ENCODE measurements at regions not wholly inside any gene's neighbourhood (a gene's known extent, or its start where the extent isn't known, plus 50 kb on each side); places are given as distances from the start of the nearest gene placed in this dataset.

DNA sequence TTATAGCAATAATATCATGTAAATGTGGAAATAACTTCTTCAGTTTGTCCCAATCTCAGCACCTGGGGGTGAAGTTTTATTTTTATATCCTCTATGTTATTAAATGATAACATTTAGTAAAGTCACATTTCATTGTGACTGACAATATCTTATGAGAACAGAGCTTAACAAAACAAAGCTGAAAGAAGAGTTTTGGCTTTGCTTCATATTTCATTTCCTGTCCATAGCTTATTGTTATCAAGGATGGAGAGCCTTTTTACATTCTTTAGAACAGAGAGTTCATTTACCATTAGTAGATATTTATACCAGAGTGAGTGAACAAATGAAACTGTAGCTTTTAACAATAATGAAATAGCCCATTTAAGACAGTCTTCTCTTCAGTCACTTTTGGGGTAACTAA lies 231.9 kb upstream of the SGK1 start:
- Histone ChIP-seq H4K8ac (ENCODE audit: low read depth, low read length) (no peak overlapping the region), H3K36me3 (replicated peaks in 1 of 2; ENCODE audit: control insufficient read depth in 2 of 2, insufficient read depth in 2 of 2, low read length in 2 of 2) (no peaks in the 10 kb centered on the region), H2BK12ac (ENCODE audit: low read length) (no peak overlapping the region), H3K4me1 (ENCODE audit: control insufficient read depth in 2 of 2, insufficient read depth in 1 of 2, low read depth in 1 of 2, low read length in 2 of 2) (peaks cover 0 to 15% of the 10 kb centered on the region in 2 donors), H3K9me3 (replicated peaks in 1 of 2; ENCODE audit: control insufficient read depth in 2 of 2, insufficient read depth in 1 of 2, low read depth in 1 of 2, low read length in 2 of 2) (no peaks in the 10 kb centered on the region), H3K14ac (ENCODE audit: low read length) (no peak overlapping the region), H2BK5ac (ENCODE audit: low read length) (no peak overlapping the region), H2AK5ac (ENCODE audit: low read depth, low read length) (no peak overlapping the region), H4K91ac (ENCODE audit: low read depth, low read length, poor library complexity) (no peak overlapping the region), H3K23ac (ENCODE audit: low read depth, low read length, poor library complexity) (no peak overlapping the region), H3K9ac (ENCODE audit: low read depth, low read length, poor library complexity) (no peak overlapping the region), H3K27me3 (ENCODE audit: control insufficient read depth in 3 of 3, insufficient read depth in 3 of 3, low read depth in 1 of 3, low read length in 3 of 3) (no peaks in the 10 kb centered on the region), H3K27ac (replicated peaks; ENCODE audit: low read length) (no peak overlapping the region), H3K18ac (ENCODE audit: low read length) (no peak overlapping the region), H2AFZ (ENCODE audit: low read length) (no peak overlapping the region), H3K4ac (ENCODE audit: low read length) (no peak overlapping the region), H3K4me3 (ENCODE audit: low read length in 2 of 2) (no peak overlapping the region), H2BK15ac (ENCODE audit: low read length) (no peak overlapping the region), H2BK120ac (ENCODE audit: low read depth, low read length) (no peak overlapping the region), H3K79me1 (ENCODE audit: low read depth, low read length) (no peaks in the 10 kb centered on the region), H3K4me2 (ENCODE audit: insufficient read depth, low read length, poor library complexity, severe bottlenecking) (no peak overlapping the region)
- DNase-seq (ENCODE audit: low spot score) = no peak

DNA sequence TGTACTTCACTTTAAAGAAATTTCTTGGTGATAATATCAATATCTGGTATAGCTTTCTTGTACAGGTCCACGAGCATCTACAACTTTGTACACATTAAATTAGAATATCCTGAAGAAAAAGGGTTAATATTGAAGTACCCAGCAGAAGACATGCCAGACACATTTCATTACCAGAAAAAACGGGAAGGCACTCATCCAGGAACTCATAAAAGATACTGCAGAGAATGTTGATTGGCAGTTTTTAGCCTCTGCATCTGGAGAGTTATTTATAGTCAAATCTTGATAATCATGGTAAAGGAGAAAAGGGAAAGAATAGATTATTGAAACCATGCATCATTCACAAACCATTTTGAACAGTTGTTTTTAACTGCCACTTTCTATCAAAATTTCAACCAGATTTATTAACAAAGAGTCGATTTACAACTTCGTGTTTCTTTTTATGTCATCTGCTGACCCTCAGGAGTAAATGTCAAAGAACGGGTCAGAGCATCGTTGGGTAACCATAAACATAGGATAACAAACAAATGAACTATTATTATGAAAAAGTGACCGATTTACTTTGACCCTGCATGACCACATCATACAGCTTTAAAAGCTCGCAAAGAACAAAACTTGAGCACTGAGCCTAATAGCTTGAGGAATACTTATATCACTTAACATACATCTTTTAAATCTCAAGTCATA lies 229.2 kb upstream of the SGK1 start:
- H3K9ac ChIP-seq (ENCODE audit: low read depth, low read length, poor library complexity) = no peak overlapping the region
- no peak overlapping the region for H2BK15ac ChIP-seq (ENCODE audit: low read length)
- no peaks in the 10 kb centered on the region for H3K27me3 ChIP-seq (ENCODE audit: control insufficient read depth in 3 of 3, insufficient read depth in 3 of 3, low read depth in 1 of 3, low read length in 3 of 3)
- no peak overlapping the region for H3K27ac ChIP-seq (replicated peaks; ENCODE audit: low read length)
- no peaks in the 10 kb centered on the region for H3K79me1 ChIP-seq (ENCODE audit: low read depth, low read length)
- H3K4me3 ChIP-seq (ENCODE audit: low read length in 2 of 2) = no peak overlapping the region
- WGBS, 2 donors (ENCODE audit: extremely low coverage in 2 of 2, insufficient read length in 2 of 2, insufficient replicate concordance in 1 of 2) = no CpG with 5 or more reads among the region's 8 CpGs
- H3K18ac ChIP-seq (ENCODE audit: low read length) = no peak overlapping the region
- no peak overlapping the region for H2BK12ac ChIP-seq (ENCODE audit: low read length)
- no peak overlapping the region for H2AK5ac ChIP-seq (ENCODE audit: low read depth, low read length)
- H3K9me3 ChIP-seq (replicated peaks in 1 of 2; ENCODE audit: control insufficient read depth in 2 of 2, insufficient read depth in 1 of 2, low read depth in 1 of 2, low read length in 2 of 2) = no peaks in the 10 kb centered on the region
- no peak overlapping the region for H2BK5ac ChIP-seq (ENCODE audit: low read length)
- H2BK120ac ChIP-seq (ENCODE audit: low read depth, low read length) = no peak overlapping the region
- no peak overlapping the region for H4K8ac ChIP-seq (ENCODE audit: low read depth, low read length)
- H3K4ac ChIP-seq (ENCODE audit: low read length) = no peak overlapping the region
- H3K4me1 ChIP-seq (ENCODE audit: control insufficient read depth in 2 of 2, insufficient read depth in 1 of 2, low read depth in 1 of 2, low read length in 2 of 2) = peaks cover 0 to 15% of the 10 kb centered on the region in 2 donors
- no peak overlapping the region for H3K4me2 ChIP-seq (ENCODE audit: insufficient read depth, low read length, poor library complexity, severe bottlenecking)
- no peak for DNase-seq (ENCODE audit: low spot score)
- no peak overlapping the region for H3K23ac ChIP-seq (ENCODE audit: low read depth, low read length, poor library complexity)
- H2AFZ ChIP-seq (ENCODE audit: low read length) = no peak overlapping the region
- H3K14ac ChIP-seq (ENCODE audit: low read length) = no peak overlapping the region
- H3K36me3 ChIP-seq (replicated peaks in 1 of 2; ENCODE audit: control insufficient read depth in 2 of 2, insufficient read depth in 2 of 2, low read length in 2 of 2) = no peaks in the 10 kb centered on the region
- no peak overlapping the region for H4K91ac ChIP-seq (ENCODE audit: low read depth, low read length, poor library complexity)

DNA sequence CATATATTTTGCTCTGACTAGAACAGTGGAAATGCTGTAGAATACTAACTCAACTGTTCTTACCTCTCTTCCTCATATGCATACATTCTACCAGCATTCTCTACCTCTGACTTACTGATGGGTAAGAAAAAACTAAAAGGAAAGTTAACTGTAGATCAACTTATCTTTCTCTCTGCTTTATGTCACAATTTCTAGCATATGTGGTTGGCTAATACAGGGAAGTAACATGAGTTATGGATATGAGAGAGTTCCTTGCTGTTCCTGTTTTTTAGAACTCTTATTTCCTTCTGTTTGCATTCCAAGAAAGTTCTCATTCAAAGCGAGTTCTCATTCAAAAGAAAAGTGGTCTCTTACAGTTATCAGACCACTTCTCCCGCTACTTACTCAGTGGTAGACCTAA lies 226.8 kb upstream of the SGK1 start:
- Histone ChIP-seq H3K4me2 (ENCODE audit: insufficient read depth, low read length, poor library complexity, severe bottlenecking) (no peak overlapping the region), H3K4me3 (ENCODE audit: low read length in 2 of 2) (no peak overlapping the region), H2BK120ac (ENCODE audit: low read depth, low read length) (no peak overlapping the region), H3K9me3 (replicated peaks in 1 of 2; ENCODE audit: control insufficient read depth in 2 of 2, insufficient read depth in 1 of 2, low read depth in 1 of 2, low read length in 2 of 2) (no peaks in the 10 kb centered on the region), H3K79me1 (ENCODE audit: low read depth, low read length) (no peaks in the 10 kb centered on the region), H3K4ac (ENCODE audit: low read length) (no peak overlapping the region), H3K23ac (ENCODE audit: low read depth, low read length, poor library complexity) (no peak overlapping the region), H2BK12ac (ENCODE audit: low read length) (no peak overlapping the region), H2BK15ac (ENCODE audit: low read length) (no peak overlapping the region), H3K9ac (ENCODE audit: low read depth, low read length, poor library complexity) (no peak overlapping the region), H3K4me1 (ENCODE audit: control insufficient read depth in 2 of 2, insufficient read depth in 1 of 2, low read depth in 1 of 2, low read length in 2 of 2) (peaks cover 0 to 3% of the 10 kb centered on the region in 2 donors), H3K27me3 (ENCODE audit: control insufficient read depth in 3 of 3, insufficient read depth in 3 of 3, low read depth in 1 of 3, low read length in 3 of 3) (no peaks in the 10 kb centered on the region), H3K14ac (ENCODE audit: low read length) (no peak overlapping the region), H3K27ac (replicated peaks; ENCODE audit: low read length) (no peak overlapping the region), H2AK5ac (ENCODE audit: low read depth, low read length) (no peak overlapping the region), H4K8ac (ENCODE audit: low read depth, low read length) (no peak overlapping the region), H2BK5ac (ENCODE audit: low read length) (no peak overlapping the region), H4K91ac (ENCODE audit: low read depth, low read length, poor library complexity) (no peak overlapping the region), H3K18ac (ENCODE audit: low read length) (no peak overlapping the region), H3K36me3 (replicated peaks in 1 of 2; ENCODE audit: control insufficient read depth in 2 of 2, insufficient read depth in 2 of 2, low read length in 2 of 2) (no peaks in the 10 kb centered on the region), H2AFZ (ENCODE audit: low read length) (no peak overlapping the region)
- no peak for DNase-seq (ENCODE audit: low spot score)
- WGBS, 2 donors (ENCODE audit: extremely low coverage in 2 of 2, insufficient read length in 2 of 2, insufficient replicate concordance in 1 of 2) = no CpG with 5 or more reads among the region's 2 CpGs

DNA sequence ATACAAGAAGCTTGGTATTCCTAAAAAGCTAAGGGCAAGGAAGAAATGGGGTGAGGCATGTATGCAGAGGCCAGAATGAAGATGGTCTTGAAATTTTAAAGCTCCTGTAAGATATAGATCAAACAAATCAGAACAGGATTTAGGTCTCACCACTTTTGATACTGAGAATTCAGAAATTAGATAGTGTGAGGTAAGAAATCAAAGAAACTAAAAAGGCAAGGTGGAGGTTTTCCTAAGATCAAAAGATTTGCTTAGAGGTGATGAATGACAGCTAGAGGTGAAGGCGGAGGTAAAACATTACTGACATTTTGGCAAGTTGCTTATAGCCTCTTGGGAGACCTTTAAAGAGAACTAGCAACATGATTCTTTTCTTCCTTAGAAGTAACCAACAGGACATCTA lies 225.2 kb upstream of the SGK1 start:
- no peak overlapping the region for H4K91ac ChIP-seq (ENCODE audit: low read depth, low read length, poor library complexity)
- no peaks in the 10 kb centered on the region for H3K36me3 ChIP-seq (replicated peaks in 1 of 2; ENCODE audit: control insufficient read depth in 2 of 2, insufficient read depth in 2 of 2, low read length in 2 of 2)
- no peak overlapping the region for H3K27ac ChIP-seq (replicated peaks; ENCODE audit: low read length)
- no peak overlapping the region for H2AFZ ChIP-seq (ENCODE audit: low read length)
- no peak overlapping the region for H2AK5ac ChIP-seq (ENCODE audit: low read depth, low read length)
- H3K4me1 ChIP-seq (ENCODE audit: control insufficient read depth in 2 of 2, insufficient read depth in 1 of 2, low read depth in 1 of 2, low read length in 2 of 2) = peaks cover 0 to 4% of the 10 kb centered on the region in 2 donors
- no peak overlapping the region for H2BK12ac ChIP-seq (ENCODE audit: low read length)
- no peak overlapping the region for H3K4me3 ChIP-seq (ENCODE audit: low read length in 2 of 2)
- H3K14ac ChIP-seq (ENCODE audit: low read length) = no peak overlapping the region
- H3K4ac ChIP-seq (ENCODE audit: low read length) = no peak overlapping the region
- no CpG with 5 or more reads among the region's 1 CpG for WGBS, 2 donors (ENCODE audit: extremely low coverage in 2 of 2, insufficient read length in 2 of 2, insufficient replicate concordance in 1 of 2)
- H2BK15ac ChIP-seq (ENCODE audit: low read length) = no peak overlapping the region
- no peak overlapping the region for H2BK120ac ChIP-seq (ENCODE audit: low read depth, low read length)
- H4K8ac ChIP-seq (ENCODE audit: low read depth, low read length) = no peak overlapping the region
- no peaks in the 10 kb centered on the region for H3K79me1 ChIP-seq (ENCODE audit: low read depth, low read length)
- no peak overlapping the region for H3K9ac ChIP-seq (ENCODE audit: low read depth, low read length, poor library complexity)
- H2BK5ac ChIP-seq (ENCODE audit: low read length) = no peak overlapping the region
- no peak for DNase-seq (ENCODE audit: low spot score)
- no peak overlapping the region for H3K23ac ChIP-seq (ENCODE audit: low read depth, low read length, poor library complexity)
- no peak overlapping the region for H3K18ac ChIP-seq (ENCODE audit: low read length)
- H3K4me2 ChIP-seq (ENCODE audit: insufficient read depth, low read length, poor library complexity, severe bottlenecking) = no peak overlapping the region
- no peaks in the 10 kb centered on the region for H3K9me3 ChIP-seq (replicated peaks in 1 of 2; ENCODE audit: control insufficient read depth in 2 of 2, insufficient read depth in 1 of 2, low read depth in 1 of 2, low read length in 2 of 2)
- H3K27me3 ChIP-seq (ENCODE audit: control insufficient read depth in 3 of 3, insufficient read depth in 3 of 3, low read depth in 1 of 3, low read length in 3 of 3) = no peaks in the 10 kb centered on the region

Measured in neuronal stem cell (in vitro differentiated cells).